ENCODE measurements at regions not wholly inside any gene's neighbourhood (a gene's known extent, or its start where the extent isn't known, plus 50 kb on each side); places are given as distances from the start of the nearest gene placed in this dataset.

GRCh38 chr7:89495704-89496103, 658.6 kb upstream of the STEAP1 start (continued):
- no peak for TF ChIP-seq E2F5 (CRISPR knock-in tag; IDR thresholded peaks at IDR 0.05)
- TF ChIP-seq, protein P1, sequence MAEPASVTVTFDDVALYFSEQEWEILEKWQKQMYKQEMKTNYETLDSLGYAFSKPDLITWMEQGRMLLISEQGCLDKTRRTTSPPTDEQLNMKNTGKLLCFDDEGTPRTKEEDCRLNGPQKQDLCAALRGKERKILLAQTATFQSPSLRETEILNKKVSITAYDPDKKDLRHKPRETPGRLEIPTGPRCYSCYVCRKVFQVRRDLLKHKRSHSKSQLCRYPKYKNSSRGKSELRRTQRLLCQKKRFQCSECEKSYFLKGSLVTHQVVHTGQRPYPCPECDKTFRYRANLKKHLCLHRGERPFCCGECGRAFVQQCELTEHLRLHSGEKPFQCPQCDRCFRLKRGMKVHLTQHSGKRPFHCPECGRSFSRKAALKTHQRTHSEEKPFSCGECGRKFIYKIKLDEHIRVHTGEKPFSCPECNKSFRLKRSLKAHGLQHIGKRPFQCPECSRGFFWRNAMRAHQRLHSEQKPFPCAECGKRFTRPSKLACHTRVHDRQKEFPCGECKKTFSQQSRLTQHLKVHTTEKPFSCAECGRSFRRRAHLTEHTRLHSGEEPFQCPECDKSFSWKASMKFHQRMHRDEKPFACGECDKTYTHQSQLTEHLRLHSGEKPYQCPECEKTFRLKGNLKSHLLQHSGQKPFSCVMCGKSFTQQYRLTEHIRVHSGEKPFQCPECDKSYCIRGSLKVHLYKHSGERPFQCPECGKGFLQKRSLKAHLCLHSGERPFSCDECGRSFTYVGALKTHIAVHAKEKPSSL (CRISPR knock-in tag; conservative IDR thresholded peaks at IDR 0.05): no peak
- no peak for TF ChIP-seq GRHL2 (CRISPR knock-in tag; IDR thresholded peaks at IDR 0.05; ENCODE audit: insufficient replicate concordance, severe bottlenecking)
- TF ChIP-seq SOX15 (CRISPR knock-in tag; IDR thresholded peaks at IDR 0.05): no peak
- TF ChIP-seq ZNF219 (CRISPR knock-in tag; IDR thresholded peaks at IDR 0.05; ENCODE audit: borderline replicate concordance): no peak
- no peak for TF ChIP-seq PRRX2 (CRISPR knock-in tag; IDR thresholded peaks at IDR 0.05)
- no peak for TF ChIP-seq HMGA2 (CRISPR knock-in tag; IDR thresholded peaks at IDR 0.05)

DNA sequence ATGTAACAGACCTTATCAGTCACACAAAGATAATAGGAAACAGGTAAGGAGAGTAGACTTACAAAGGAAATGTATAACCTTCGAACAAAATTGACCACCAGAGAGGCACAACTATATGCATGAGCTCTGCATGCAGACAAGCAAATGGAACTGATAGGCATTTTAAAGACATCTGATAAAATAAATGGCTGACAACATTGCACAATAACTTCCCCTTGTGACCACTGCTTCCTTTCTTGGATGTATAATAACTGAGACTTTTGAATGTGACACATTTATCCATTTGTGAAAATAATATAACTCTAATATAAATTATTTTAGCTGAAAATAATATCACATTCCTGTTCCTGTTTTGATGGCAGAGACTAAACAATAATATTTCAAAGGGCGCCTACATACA, 654.2 kb upstream of the STEAP1 start:
- no peak for ATAC-seq
- H3K4me3 Mint-ChIP-seq: no peak overlapping the region
- ChIA-PET CTCF (no interaction called here), POLR2A (no interaction called here)
- H3K27me3 Mint-ChIP-seq (ENCODE audit: low read depth): no peaks in the 10 kb centered on the region
- H3K4me1 Mint-ChIP-seq: no peaks in the 10 kb centered on the region
- no peaks in the 10 kb centered on the region for H3K36me3 Mint-ChIP-seq
- TF ChIP-seq ATF2 (CRISPR knock-in tag; IDR thresholded peaks at IDR 0.05; ENCODE audit: borderline replicate concordance, low read depth) (no peak), SMAD4 (CRISPR knock-in tag; IDR thresholded peaks at IDR 0.05) (no peak), ZNF532 (CRISPR knock-in tag; IDR thresholded peaks at IDR 0.05; ENCODE audit: borderline replicate concordance) (no peak), ZNF396 (CRISPR knock-in tag; IDR thresholded peaks at IDR 0.05; ENCODE audit: borderline replicate concordance) (no peak), OVOL2 (CRISPR knock-in tag; IDR thresholded peaks at IDR 0.05; ENCODE audit: borderline replicate concordance) (no peak), ZNF416 (CRISPR knock-in tag; IDR thresholded peaks at IDR 0.05) (no peak), NFE2L1 (CRISPR knock-in tag; IDR thresholded peaks at IDR 0.05) (no peak), TEAD4 (CRISPR knock-in tag; IDR thresholded peaks at IDR 0.05) (no peak), ETV6 (CRISPR knock-in tag; IDR thresholded peaks at IDR 0.05) (no peak), HMGXB4 (CRISPR knock-in tag; IDR thresholded peaks at IDR 0.05) (no peak)
- TF ChIP-seq, protein P2, sequence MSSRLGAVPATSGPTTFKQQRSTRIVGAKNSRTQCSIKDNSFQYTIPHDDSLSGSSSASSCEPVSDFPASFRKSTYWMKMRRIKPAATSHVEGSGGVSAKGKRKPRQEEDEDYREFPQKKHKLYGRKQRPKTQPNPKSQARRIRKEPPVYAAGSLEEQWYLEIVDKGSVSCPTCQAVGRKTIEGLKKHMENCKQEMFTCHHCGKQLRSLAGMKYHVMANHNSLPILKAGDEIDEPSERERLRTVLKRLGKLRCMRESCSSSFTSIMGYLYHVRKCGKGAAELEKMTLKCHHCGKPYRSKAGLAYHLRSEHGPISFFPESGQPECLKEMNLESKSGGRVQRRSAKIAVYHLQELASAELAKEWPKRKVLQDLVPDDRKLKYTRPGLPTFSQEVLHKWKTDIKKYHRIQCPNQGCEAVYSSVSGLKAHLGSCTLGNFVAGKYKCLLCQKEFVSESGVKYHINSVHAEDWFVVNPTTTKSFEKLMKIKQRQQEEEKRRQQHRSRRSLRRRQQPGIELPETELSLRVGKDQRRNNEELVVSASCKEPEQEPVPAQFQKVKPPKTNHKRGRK (CRISPR knock-in tag; IDR thresholded peaks at IDR 0.05; ENCODE audit: borderline replicate concordance): no peak
- TF ChIP-seq, protein P3, sequence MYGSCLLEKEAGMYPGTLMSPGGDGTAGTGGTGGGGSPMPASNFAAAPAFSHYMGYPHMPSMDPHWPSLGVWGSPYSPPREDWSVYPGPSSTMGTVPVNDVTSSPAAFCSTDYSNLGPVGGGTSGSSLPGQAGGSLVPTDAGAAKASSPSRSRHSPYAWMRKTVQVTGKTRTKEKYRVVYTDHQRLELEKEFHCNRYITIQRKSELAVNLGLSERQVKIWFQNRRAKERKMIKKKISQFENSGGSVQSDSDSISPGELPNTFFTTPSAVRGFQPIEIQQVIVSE (CRISPR knock-in tag; IDR thresholded peaks at IDR 0.05; ENCODE audit: borderline replicate concordance): no peak
- TF ChIP-seq, protein P4, sequence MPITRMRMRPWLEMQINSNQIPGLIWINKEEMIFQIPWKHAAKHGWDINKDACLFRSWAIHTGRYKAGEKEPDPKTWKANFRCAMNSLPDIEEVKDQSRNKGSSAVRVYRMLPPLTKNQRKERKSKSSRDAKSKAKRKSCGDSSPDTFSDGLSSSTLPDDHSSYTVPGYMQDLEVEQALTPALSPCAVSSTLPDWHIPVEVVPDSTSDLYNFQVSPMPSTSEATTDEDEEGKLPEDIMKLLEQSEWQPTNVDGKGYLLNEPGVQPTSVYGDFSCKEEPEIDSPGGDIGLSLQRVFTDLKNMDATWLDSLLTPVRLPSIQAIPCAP (CRISPR knock-in tag; IDR thresholded peaks at IDR 0.05): no peak
- TF ChIP-seq, protein P5, sequence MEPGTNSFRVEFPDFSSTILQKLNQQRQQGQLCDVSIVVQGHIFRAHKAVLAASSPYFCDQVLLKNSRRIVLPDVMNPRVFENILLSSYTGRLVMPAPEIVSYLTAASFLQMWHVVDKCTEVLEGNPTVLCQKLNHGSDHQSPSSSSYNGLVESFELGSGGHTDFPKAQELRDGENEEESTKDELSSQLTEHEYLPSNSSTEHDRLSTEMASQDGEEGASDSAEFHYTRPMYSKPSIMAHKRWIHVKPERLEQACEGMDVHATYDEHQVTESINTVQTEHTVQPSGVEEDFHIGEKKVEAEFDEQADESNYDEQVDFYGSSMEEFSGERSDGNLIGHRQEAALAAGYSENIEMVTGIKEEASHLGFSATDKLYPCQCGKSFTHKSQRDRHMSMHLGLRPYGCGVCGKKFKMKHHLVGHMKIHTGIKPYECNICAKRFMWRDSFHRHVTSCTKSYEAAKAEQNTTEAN (CRISPR knock-in tag; IDR thresholded peaks at IDR 0.05): no peak
- no peak overlapping the region for H3K27ac Mint-ChIP-seq
- peaks cover 4% of the 10 kb centered on the region; the same call in 1 of the 2 replicates for H3K9me3 Mint-ChIP-seq
- no peak for DNase-seq (ENCODE audit: low spot score)

Data from WTC11 (cell line).